DMS 273 (cell line): ENCODE measurements at regions not wholly inside any gene's neighbourhood (a gene's known extent, or its start where the extent isn't known, plus 50 kb on each side); places are given as distances from the start of the nearest gene placed in this dataset.

Experiments
- DNase-seq: peaks from one replicate; lab custom pipeline; 2025; ENCODE audit not compliant: unreplicated experiment; lab: John Stamatoyannopoulos, UW

DNA sequence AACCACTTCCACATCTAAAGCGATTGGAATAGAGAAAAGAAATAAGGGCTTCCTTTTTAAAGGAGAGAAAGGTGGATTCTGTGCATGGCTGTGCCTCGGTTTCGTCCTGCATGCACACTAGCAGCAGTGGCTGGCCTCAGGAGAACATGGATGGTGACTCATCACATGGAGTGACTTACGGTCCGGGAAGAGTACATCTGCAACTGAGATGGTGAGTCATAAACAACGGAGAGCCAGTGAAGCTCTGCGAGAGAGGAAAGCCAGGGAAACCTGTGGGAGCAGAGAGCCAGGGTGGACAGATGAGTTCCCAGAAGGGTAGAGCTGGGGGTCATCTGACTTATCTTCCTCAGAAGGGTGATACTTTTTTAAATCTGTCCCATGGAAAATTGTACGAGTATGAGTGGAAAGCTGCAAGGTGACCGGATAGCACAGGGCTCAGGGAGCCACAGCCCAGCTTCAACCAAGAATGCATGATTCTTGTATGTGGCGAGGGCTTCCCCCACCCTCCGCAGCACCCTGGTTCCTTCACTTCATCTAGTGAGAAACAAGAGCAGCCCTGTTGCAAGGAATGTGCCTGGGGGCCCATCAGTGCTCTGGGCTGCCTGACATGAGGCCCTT is 259.1 kb downstream of the KLF6 start:
- DNase-seq: no peak

DNA sequence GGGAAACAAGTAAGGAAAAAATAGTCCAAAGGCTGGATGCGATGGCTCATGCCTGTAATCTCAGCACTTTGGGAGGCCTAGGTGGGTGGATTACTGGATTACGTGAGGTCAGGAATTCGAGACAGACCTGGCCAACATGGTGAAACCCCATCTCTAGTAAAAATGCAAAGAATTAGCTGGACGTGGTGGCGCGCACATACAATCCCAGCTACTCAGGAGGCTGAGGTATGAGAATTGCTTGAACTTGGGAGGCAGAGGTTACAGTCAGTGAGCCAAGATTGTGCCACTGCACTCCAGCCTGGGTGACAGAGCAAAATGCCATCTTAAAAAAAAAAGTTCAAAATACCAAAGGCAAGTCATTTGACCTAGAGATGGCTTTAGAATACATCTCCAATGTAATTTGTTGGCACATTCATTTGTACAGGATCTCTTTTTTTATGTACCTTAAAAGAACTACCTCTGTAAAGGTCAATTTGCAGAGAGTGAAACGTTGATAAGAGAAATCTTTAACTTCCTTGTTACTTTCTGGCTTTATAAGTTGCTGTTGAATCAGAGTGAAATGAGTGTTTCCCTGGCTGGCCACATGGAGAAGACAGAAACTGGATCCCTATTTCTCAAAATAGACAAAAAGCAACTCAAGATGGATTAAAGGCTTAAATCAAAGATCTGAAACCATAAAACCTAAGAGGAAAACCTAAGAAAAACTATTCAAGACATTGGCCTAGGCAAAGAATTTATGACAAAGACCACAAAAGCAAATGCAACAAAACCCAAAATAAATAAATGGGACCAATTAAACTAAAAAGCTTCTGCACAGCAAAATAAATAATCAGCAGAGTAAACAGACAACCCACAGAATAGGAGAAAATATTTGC is 260.7 kb downstream of the KLF6 start:
- DNase-seq: no peak

DNA sequence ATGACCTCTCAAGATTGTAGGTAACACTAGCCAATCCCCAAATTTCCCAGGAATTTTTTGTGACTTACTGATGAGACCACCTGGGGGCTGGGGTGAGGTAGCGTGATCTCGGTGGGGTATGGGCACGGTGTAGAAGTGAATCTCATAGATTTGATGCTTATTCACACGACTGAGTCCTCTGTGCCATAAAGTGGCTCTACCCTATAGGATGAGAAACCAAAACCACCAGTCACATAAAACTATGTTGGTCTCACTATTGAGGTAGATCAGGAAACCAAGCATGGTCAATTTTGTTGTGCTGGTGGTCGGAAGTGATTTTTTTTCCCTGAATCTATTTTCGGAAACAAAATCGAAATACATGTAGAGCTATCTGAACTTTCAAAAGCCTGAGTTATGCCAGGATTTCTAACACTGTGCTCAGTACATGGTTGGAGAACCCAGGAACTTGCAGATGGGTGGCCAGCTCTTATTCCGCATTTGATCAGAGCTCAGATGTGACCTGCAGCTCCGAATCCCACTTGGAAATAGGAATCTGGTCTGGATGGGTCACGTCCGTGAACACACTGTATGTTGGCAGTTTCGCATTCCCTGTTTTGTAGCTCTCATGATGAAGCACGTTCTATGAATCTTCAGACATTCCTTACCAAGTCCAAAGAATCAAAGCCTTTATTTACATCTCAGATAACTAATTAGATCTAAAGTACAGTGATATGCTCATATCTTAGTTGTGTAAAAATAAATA is 261.5 kb downstream of the KLF6 start:
- DNase-seq: no peak

DNA sequence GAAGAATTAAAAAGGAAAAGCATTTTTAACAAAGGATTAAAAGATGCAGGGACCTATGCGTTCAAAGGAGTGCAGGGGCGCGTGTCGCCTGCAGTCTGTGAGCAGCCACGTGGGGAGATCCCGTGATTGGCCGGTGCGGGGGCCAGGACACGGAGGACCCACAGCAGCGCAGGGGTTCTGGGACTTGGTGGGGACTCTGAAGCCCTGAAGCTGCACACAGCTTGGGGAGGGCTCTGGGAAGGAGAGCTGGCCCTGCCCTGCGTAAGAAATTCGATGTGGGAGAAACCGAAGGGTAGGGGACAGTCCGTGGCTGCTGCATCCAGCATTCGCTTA is 268.1 kb downstream of the KLF6 start:
- no peak for DNase-seq

DNA sequence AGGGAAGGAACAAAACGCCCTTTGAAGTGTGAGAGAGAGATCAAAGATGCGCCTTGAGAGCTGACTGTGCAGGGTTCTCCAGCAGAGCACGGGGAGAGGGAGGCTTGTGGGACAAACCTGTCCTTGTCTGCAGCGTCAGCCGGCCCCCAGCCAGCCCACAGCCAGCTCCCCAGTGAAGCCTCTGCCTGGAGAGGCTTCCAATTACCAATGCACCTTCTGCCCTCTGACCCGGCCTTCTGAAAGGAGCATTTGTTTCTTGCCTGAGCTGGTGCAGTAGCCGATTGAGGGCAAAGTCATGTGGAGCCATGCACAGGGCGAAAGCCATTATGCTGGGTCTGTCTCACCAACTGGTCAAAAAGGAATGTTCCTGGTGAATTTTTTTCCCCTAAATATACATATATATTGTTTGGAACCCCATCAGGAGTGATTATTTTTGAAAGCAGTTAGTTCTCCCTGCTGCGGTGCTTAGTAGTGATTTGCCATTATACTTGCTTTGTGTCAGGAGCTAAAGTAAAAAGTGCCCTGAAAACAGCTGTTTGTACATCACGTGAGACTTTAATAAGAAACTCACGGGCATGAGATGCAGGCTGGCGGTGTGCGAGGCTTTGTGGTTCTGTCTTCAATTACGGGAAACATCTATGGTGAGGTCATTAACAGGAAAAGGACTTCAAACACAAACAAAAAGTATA is 268.6 kb downstream of the KLF6 start:
- DNase-seq: no peak

DNA sequence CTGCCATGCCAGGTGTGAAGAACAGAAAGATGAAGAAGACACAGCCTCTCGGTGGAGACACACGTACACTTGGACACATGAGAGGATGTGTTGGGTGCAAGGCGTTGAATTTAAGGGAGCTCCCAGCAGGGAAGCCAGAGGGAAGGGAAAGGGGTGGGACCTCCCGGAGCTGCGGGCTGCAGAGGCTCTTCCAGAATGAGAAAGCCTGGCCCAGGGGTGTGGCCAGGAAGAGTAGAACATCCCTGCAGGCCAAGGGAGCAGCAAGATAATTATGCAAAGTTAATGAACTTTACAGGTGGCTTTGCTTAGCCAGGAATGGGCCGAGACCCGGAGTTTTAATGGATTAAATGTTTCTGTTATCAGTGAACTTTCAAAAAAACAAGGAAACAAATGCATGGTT is 270.3 kb downstream of the KLF6 start:
- DNase-seq: no peak

DNA sequence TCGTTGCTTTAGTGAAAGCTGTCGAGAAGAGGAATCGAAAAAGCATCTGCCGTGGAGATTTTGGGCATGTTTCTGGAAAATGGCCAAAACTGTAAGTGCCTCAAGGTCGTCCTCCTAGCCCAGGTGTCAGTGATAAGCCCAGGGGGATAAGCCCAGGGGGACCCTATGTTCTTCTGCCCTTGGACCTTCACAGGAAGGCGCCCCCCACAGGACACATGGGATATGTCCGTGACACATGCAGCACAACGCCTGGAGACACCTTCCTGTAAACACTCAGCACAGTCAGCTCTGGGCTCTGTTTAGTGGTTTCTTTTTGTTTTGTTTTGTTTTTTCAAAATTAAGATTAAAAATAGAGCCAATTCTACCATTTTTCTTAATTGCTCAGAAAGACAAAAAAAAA is 272.7 kb downstream of the KLF6 start:
- no peak for DNase-seq

DNA sequence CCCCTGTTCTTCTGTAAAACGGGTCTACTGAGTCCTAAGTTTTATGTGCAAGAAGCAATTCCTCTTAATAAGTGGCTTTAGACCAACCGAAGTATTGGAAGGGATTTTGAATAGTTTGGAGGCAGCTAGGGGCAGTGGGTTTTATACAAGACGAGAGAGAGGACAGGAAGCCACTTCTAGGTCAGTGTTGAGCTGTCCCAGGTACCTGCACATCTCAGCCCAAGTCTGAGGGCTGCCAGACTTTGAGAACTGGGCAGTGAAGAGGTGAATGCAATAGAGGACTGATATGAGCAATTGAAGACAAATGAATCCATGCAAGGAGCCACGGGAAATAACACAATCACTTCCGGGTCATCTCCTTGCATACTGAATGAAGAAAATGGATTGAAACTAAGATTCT is 273.5 kb downstream of the KLF6 start:
- DNase-seq: no peak

DNA sequence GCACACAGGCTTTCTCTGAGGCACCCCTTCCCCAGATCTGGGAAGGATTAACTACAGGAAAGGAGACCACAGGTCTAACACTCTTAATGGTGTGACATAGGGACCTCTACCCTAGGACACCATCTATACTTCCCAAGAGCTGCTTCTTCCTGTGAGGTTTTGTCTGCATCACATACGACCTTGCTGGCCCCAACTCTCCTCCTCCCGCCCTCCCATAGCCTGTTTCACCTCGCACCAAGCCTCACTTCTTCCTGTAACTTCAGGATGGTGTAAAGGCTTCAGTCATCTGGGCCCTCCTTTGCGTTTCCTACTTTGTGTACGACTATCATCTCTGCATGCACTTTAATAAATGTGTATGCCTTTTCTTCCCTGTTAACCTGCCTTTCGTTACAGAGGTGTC is 274.3 kb downstream of the KLF6 start:
- DNase-seq: no peak

DNA sequence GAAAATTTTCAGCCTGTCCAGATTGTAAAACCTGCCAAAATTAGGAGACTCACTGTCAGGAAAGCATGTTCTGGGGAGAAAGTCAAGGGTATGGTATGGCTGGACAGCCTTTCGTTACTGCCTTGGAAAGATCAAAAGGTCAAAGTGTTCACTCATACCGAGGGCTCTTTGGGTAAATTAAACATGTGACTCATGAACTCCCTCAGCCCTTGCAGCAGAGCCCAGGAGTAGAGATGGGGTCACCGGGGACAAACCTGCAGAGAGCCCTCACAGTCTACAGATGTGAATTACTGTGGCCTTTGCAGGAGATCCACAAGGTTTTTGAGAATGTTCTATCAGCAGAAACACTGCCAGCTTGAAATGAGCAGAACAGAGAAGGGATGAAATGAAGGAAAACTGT is 275.7 kb downstream of the KLF6 start:
- no peak for DNase-seq

DNA sequence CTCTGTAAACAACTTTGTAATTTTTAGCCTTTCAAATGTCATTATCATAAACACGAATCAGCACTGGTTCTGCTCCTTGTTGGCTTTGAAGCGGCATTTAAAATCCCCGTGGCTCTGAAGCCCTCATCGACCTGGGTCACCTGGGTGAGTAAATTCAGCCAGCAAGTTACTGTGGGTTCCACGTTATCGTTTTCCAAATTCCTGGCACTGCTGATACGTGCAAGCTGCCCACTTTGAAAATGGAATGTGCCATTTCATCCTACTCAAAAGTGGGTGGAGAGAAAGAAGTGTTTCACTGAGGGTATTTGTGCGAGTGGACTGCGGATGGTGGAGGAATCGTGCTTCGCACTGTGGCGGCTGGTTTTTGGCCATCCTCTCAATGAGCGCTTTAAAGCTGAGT is 281.7 kb downstream of the KLF6 start:
- DNase-seq: no peak

DNA sequence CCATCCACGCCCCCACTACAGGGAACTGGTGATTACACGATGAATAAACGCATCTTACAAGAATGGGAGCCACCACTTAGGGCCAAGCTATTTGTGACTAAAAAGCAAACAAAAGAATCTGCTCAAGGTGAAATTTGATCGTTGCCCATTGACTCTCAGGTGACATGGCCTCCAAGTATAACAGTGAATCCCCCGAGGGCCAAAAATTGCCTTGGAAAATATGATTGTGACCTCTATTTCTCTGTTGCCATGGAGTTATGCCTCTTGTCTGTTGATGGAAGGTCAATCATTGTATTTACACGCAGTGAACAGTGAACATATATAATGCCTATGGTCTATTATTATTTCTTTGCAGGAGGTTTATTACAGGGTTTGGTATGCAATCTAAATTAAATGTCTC is 282.3 kb downstream of the KLF6 start:
- no peak for DNase-seq

DNA sequence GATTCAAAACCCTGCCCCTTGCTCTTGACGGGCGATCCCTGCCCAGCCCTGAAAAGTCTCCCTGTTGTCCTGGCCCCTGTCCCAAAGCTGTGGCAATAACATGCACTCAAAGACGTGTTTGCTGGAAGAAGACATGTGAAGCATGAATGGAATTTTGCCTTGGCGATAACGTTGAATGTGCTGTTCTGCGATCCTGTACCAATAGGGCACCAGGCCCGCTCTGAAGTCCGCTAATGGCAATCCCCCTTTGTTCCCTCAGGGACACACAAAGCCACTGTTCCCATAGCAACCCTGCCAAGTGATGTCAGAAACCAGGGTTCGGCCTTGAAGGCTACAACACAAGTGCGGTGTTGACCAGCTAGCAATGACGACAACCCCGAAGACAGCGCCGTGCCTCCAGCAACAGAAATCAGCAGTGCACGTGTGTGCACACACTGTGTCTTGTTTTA is 284.6 kb downstream of the KLF6 start:
- DNase-seq: no peak

DNA sequence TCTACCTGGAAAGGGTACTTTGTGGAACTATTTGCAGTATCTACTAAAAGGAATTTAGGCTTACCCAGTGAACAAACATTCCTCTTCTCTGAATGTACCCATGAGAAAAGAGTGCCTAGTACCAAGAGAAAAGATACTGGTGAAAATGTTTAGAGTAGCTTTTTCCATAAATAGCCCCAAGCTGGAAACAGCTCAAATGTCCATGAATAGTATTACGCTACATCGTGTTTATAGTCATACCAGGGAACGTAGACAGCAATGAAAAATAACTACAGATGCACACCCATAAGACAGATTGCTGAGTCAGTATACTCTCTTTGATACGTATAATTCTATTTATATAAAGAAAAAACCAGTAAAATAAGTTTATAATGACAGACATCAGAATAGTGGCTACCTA is 285.9 kb downstream of the KLF6 start:
- no peak for DNase-seq

DNA sequence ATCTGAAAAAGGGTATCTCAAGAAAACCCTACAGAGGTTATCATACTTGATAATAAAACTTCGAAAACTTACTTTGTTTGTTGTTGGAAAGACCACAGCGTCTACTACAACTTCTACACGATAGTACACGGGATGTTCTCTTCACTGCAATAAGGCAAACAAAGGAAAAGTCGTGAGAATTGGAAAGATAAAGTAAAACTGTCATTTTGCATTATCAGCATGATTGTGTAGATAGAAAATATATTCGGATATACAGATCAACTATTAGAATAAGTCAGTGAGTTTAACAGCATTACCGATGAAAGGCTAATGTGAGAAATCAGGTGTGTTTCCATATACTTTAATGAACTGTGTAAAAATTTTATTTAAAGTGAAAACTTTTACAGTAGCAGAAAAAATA is 287.4 kb downstream of the KLF6 start:
- DNase-seq: no peak

DNA sequence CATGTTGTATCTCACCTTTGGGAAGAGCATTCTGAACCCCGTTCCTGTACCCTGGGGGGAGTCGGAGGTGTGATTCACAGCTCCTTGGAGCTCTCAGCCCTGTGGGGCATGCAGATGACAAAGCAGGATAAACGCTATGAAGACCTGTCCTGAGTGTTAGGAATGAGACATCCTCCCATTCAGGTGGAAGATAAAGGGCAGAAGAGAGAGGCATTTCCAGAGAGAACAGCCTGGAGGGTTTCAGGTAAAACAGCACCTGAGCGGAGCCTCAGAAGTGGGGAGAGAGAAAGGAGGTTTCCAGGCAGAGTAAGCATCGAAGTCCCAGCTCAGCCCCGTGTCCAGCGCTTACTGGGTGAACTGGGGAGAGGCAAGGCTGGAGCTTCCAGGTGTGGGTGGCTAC is 288.9 kb downstream of the KLF6 start:
- DNase-seq: no peak

DNA sequence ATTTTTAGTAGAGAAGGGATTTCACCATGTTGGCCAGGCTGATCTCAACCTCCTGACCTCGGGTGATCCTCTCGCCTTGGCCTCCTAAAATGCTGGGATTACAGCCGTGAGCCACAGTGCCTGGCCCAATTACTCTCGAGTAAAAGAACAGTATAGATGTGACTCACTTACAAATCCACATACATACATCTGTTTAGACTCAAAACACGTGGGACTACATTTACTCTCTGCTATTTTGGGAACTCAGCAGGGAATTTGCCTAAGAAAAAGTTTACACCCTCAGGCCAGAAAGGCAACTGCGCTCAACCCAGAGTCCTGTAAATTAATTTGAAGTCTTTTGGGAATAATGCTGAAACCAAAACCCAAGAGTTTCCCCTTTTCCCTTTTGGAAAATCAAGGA is 289.7 kb downstream of the KLF6 start:
- no peak for DNase-seq

DNA sequence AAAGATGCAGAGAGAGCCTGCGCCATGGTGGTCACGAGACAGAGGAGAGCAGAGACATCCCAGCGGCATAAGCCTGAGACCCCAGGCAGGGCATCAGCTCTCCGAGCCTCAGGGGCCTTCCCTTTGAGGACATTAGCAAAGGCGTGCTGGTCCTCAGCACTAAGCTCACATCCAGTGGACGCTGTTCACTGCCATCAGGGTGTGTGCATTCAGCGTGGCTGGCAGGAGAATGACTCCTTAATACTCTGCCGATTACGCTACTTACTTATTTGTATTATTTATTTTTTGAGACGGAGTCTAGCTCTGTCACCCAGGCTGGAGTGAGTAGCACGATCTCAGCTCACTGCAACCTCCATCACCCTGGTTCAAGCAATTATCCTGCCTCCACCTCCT is 290.2 kb downstream of the KLF6 start:
- no peak for DNase-seq

DNA sequence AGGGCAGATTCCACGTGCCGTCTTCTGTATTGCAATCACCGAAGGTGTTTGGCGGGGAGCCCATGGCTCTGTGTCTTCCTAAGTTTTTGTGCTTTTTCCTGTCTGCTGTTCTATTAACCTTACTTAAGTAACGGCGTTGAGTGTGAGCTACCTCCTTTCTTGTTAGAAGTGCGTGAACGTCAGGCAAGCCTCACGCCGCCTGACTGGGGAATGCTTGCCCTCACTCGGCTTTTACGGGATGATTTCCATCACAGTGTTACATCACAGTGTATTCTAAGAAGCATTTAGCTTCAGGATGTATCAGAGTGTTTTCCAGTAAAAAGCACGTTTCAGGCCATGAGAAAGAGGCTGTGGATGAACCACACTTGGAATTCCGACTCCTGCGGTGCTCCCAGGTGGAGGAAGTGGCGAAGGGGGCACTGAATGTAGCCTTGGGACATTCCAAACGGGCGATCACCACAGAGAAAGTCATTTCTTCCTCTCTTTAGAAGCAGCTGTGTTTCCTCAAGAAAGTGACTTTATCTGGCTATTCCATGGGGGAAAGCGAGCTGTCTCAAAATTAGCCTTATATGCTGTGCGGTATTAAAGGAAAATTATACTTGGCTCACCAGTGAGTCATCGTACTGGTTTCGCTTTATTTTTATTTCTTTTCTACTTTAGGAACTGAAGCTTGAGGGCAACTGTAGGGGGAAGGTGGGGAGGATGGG is 290.7 kb downstream of the KLF6 start:
- DNase-seq: no peak

DNA sequence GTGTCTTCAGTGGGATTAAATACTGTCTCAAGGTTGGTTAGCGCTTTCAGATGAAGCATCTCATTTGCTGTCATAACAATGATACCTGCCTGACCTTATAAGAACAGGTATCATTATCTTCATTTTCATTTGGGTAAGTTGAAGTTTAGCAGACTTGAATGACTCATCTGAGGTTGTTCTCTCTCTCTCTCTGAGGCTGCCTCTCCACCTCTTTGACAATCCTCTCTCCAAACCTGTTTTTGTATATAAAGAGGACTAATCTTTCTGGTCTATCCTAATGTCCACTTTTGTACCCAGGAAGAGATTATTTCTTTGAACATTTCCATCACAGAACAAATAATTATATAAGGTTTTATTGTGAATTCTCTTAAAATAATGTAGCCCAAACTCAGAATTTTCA is 291.4 kb downstream of the KLF6 start:
- no peak for DNase-seq

DNA sequence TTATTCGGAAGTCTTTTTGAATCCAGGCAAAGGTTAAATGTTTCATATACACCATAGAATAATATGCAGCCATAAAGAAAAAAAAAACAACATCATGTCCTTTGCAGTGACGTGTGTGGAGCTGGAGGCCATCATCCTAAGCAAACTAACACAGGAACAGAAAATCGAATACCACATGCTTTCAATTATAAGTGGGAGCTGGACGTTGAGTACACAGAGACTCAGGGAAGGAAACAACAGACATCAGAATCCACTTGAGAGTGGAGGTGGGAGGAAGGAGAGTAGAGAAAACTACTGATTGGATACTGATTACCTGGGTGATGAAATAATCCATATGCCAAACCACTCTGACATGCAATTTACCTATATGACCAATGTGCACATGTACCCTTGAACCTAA is 293.4 kb downstream of the KLF6 start:
- DNase-seq: no peak
